Left renal pelvis (tissue), 4 donors: ENCODE measurements at regions not wholly inside any gene's neighbourhood (a gene's known extent, or its start where the extent isn't known, plus 50 kb on each side); places are given as distances from the start of the nearest gene placed in this dataset.

ENCODE experiments used
- DNase-seq, 4 donors: peaks; one replicate each; pipeline ENCODE4 v3.0.0-alpha.2; 2013; ENCODE audit warnings: low read depth in 4 of 4, low spot score in 3 of 4

DNA sequence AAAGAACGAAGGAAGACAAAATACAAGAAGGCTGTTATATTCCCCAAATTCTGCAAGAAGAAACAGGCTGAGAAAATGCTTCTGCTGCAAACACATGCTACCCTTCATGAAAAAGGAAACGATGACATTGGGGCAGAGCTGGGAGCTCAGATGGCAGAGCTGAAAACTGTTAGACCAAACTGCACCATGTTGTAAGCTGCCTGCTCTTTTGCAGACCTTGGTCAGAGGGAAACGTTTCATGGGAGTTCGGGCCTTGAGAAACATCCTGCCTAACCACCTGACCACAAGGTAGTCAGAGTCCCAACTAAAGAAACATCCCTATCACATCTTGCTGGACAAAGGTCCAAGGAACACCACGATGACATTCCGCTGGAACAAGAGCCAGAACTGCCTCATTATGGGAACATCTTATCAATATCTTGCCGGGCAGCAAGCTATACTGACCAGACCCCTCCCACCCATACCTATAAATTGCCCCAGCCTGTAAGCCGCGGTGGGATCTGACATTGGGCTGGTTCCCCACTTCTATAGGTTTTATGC, 110.7 kb upstream of the CTSC start:
- no peak for DNase-seq

DNA sequence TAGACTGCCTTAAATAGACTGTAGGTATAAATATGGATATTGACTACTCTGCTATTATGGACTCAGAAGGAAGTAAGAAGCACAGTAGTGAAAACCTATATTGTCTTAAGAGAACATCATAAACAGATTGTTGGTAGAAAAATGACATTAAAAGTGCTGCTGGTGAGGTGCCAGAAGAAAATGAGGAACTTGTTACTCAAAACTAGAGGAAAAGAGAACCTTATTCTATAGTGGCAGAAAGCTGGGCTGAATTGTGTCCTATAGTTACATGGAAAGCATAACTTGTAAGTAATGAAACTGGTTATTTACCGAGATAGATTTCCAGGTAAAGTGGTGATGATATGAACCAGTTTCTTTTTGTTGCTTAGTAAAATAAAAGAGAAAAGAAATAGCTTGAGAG, 109.7 kb upstream of the CTSC start:
- DNase-seq = no peak

DNA sequence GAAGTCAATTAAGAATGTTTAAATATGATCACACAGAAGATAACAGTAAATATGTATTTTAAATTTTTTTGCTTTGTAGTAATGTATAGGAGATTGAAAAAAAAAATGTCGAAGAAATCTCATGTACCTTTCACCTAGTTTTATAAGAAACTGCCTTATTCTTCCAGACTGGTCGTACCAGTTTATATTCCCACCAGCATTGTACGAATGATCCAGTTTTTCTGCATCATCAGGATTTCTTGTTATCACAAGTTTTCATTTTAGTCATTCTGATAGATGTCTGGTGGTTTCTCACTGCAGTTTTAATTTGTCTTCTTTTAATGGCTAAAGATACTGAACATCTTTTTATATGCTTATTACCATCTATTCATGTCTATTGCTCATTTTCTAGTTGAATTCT, 101.8 kb upstream of the CTSC start:
- no peak for DNase-seq

DNA sequence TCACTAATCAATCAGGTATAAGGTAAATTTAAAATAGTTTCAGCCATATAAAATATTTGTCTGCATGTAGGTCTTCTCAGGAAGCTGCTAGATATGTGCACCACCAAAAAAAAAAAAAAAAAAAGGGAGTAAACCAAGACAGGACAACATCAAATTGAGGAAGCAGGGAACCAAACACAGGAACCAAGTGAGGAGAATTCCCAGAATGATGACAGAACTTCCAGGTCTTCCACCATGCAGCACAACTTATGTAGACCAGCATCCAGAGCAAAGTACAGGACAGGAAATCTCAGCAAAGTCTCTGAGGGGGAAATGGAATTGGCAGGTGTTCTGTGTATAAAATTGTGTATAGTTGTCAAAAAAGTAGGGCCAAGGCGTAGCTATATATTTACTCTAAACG, 101.2 kb upstream of the CTSC start:
- DNase-seq = no peak

DNA sequence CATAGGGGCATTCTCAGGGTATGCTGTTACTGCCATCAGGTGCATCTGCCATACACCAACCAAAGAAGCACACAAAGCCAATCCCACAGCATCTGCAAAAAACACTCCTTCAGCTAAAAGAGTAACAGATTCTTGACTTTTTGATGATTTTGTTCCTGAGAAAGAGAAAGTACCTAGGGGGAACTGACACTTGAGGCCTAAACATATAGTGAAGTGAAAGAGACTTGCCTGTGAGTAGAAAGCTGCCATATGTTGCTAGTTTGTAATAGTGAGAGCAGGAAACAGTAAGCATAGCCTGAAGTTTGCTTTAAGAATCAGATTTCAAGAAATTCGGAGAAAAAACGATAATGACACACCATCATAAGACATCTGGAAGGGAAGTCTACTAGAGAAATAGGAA, 97.9 kb upstream of the CTSC start:
- DNase-seq = no peak

DNA sequence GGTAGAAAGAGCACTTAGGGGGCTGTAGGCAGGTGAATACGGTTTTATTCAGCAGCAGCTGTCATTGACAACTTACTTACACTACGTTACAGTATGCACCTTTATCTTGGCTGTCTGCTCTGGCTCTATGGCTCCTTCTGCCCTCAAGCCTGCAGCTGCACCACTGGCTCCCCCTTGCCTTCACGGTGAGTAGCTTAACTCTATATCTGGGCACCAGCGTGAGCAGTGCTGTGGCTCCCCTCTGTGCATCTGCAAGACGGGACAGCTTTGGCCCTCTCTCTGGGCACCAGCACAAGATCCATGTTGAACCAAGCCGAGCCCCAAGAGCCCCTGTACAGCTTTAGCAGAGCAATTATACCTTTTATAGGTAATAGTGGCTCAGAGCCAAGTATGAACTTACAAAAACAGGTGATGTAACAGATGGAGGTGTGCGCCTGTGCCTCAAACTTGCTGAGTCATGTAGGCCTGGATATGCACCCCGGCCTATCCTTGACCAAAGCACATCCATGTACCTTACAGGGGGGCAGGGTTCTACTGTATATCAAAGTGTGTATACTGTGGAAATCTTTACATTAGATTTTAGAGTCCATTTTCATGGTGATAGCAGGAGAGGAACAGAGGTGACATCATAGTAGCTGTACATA, 96.9 kb upstream of the CTSC start:
- DNase-seq = no peak

DNA sequence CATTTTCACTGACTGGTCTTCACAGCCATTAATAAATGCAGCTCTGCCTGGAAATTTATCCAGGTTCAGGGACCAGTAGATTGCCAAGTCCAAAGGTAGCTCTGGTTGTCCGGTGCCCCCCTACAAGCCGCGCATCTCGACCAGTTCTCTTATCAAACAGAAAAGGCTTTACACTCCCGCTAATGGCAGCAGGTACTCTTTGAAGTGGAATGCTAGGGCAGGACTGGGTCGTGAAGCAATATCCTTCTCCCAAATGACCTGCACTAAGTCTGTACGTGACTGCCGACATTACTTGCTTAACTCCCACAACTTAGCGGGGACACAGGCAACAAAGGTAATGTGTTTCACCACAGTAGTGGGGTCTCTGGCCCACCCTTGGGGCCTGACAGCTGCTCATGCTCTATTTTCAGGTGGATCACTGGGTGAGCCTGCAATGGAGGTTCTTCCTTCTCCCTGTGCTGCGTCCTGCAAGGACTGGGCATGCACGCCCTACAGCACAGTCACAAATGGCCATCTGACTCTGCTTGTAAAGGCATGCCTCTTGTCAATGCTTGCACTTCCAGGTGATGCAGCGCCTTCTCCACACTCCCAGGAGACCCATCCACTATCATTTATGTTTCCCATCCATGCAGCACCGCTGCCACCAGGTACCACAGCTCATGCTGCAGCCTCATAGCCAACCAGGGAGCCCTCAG, 96.1 kb upstream of the CTSC start:
- no peak for DNase-seq

GRCh38 chr11:88431675-88432341, 94.3 kb upstream of the CTSC start:
- no peak for DNase-seq

DNA sequence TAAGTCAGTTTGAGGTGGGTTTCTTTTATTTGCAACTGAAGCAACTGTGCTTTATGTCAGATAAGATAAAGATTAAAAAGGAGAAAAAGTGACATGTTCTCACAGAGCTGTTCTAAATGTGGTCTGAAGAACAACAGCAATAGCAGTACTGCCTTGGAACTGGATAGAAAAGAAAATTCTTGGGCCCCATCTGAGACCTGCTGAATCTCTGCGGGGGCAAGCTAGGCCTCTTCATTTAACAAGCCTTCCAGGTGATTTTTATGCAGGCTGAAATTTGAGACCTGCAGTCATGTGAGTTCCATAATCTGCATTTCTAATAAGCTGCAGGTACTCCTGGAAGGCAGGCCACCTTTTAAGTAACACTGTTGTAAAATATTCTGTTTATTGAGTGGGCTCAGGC, 91.4 kb upstream of the CTSC start:
- DNase-seq = no peak

DNA sequence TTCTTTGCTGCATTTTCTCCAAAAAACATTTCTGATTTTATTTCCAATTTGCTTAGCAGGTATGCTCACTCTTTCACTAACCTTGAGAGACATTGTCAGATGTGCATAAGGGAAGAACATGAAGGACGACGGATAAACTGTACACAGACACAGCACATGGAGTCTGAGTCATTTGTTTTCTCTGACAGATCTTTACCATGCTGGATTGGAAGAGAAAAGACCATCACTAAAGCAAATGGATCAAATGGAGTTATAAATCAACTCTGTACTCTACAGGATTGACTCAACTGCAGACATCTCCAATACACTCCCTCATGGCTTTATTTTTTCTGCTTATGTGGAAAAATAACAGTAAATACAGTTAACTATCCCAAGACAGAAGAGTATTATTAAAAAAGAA, 90.2 kb upstream of the CTSC start:
- DNase-seq = no peak

DNA sequence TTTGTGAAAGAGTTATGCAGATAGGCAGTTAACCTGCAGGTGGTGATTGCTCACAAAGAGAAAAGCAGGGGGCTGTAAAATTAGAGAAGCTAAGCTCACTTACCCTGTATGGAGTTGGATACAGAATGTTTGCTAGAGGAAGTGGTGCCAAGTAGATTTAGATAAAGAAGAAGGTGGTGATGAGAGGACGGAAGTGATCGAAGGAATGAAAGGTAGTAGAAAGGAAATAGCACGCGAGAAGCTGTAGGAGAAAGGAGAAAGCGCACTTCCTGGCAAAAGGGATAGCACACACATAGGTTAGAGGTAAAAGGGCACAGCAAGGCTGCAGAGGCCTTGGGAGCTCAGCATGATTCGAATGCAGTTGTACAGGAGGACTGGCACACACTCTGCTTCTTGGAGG, 87.3 kb upstream of the CTSC start:
- DNase-seq = no peak

GRCh38 chr11:88421530-88421929, 84.0 kb upstream of the CTSC start:
- DNase-seq = no peak

DNA sequence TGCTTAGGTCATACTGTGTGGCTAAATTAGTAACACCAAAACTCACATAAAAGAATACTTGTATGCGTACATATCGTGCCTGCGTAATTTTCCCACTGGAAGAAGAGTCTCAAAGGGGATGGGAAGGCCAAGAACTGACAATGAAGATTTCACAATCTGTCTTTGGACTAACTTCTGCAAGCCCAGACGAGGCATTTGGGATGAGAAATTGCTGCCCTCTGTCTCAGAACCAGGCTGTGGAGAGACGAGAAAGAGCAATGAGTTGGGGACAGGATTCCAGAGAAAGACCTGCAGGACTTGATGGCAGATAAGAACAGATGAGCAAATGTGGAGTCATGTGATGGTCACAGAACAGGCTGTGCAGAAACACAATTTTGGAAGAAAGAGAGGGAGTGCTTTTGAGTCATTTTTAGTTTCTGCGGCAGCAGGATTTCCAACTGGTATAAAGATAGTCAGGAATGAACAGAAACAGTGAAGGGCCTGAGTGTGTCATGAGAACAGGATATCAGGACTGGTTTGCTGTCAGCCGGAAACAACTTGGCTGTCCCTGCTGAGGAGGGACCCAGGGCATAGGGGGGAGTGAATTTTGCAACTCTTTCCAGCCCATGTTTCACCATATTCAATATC, 82.7 kb upstream of the CTSC start:
- no peak for DNase-seq

- no peak for DNase-seq
Measured at GRCh38 chr11:88418508-88418907, 81.0 kb upstream of the CTSC start.

- DNase-seq = no peak
Measured at GRCh38 chr11:88415495-88415894, 78.0 kb upstream of the CTSC start.

GRCh38 chr11:88414981-88415413, 77.5 kb upstream of the CTSC start:
- no peak for DNase-seq

GRCh38 chr11:88414385-88414861, 76.9 kb upstream of the CTSC start:
- peak in 2 of 4 donors; percentile 37 to 39 for DNase-seq

DNA sequence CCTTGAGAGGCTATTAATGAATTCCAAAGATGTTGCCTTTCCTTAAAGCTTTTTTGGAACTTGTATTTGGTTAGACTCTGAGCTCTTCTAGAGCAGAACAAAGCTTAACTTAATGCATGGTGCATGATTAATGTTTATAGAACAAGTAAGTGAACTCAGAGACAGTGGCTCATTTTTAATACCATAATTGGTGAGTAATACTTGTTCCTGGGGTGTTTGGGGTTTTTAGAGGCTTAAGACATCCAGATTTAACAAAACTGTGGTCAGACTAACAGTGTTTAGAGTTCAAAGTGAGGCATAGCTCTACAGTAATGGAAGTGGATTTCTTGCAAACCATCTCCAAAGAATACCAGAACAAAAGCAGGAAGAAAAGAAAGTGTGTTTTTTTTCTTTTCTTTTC, 73.7 kb upstream of the CTSC start:
- DNase-seq = no peak

DNA sequence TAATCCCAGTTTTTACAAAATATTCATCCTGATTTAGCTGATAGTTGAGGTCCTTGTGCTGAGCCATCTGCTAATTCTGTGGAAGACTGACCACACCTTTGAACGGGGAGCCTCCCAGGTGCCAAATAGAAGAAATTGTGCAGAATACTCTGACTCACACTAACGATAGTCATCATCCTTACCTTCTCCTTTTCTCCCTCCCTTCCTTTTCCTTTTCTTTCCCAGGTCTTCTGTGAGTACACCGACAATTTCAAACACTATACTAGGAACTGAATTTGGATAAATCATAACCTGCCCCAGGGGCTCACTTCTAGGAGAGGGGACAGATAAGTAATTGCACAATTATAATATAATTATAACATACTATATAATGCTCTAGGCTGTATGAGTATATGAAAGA, 73.1 kb upstream of the CTSC start:
- DNase-seq = no peak

GRCh38 chr11:88410056-88410455, 72.5 kb upstream of the CTSC start:
- no peak for DNase-seq

- no peak for DNase-seq
Measured at GRCh38 chr11:88406876-88407275, 69.3 kb upstream of the CTSC start.
